ENCODE measurements at regions not wholly inside any gene's neighbourhood (a gene's known extent, or its start where the extent isn't known, plus 50 kb on each side); places are given as distances from the start of the nearest gene placed in this dataset.

- no peak for TF ChIP-seq ZFX (IDR thresholded peaks at IDR 0.05; ENCODE audit: borderline replicate concordance)
- H3K27ac ChIP-seq, result no peak overlapping the region
These were observed 116.0 kb downstream of the CYLD start for GRCh38 chr16:50857881-50858280.

DNA sequence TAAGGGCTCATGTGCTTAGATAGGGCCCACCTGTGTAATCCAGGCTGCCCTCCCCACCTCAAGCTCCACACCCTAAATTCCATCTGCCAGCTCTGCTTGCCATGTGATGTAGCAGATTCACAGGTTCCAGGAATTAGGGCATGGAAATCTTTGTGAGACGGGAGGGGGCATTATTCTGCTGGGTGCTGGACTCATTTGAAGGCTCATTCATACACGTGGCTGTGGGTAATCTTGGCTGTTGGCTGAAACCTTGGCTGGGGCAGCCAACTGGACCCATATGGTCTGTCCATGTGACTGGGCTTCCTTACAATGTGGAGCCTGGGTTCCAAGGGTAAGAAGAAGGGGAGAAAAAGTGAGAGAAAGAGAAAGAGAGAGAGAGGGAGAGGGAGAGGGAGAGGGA lies 115.1 kb downstream of the CYLD start:
- no peak for TF ChIP-seq ZFX (IDR thresholded peaks at IDR 0.05; ENCODE audit: borderline replicate concordance)
- TF ChIP-seq, protein P1, sequence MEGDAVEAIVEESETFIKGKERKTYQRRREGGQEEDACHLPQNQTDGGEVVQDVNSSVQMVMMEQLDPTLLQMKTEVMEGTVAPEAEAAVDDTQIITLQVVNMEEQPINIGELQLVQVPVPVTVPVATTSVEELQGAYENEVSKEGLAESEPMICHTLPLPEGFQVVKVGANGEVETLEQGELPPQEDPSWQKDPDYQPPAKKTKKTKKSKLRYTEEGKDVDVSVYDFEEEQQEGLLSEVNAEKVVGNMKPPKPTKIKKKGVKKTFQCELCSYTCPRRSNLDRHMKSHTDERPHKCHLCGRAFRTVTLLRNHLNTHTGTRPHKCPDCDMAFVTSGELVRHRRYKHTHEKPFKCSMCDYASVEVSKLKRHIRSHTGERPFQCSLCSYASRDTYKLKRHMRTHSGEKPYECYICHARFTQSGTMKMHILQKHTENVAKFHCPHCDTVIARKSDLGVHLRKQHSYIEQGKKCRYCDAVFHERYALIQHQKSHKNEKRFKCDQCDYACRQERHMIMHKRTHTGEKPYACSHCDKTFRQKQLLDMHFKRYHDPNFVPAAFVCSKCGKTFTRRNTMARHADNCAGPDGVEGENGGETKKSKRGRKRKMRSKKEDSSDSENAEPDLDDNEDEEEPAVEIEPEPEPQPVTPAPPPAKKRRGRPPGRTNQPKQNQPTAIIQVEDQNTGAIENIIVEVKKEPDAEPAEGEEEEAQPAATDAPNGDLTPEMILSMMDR (IDR thresholded peaks at IDR 0.05), result no peak
- H3K27ac ChIP-seq, result no peak overlapping the region

DNA sequence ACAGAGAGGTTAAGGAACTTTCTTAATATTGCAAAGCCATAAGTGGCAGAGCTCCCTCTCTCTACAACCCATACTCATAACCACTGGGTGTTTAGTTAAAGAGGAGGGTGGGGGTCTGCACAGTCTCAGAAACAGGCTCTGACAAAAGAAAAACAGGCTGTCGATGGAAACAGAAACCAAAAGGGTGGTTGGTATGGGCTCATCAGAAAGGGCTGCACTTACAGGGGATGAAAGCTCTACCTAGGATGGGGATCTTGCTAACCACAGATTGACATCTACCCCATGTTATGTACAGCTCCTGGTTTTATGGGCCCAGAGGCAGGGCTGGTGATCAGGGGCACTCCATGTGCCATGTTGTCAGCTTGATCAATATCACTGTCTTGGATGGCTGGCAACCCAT lies 111.4 kb downstream of the CYLD start:
- TF ChIP-seq, protein P1 (IDR thresholded peaks at IDR 0.05), result no peak
- TF ChIP-seq ZFX (IDR thresholded peaks at IDR 0.05; ENCODE audit: borderline replicate concordance), result no peak

More for the DNA sequence above, 111.4 kb downstream of the CYLD start:
- no peak overlapping the region for H3K27ac ChIP-seq
